ENCODE measurements at regions not wholly inside any gene's neighbourhood (a gene's known extent, or its start where the extent isn't known, plus 50 kb on each side); places are given as distances from the start of the nearest gene placed in this dataset.
"Not testable (repeated sequence)": the region's sequence is repeated elsewhere in the genome, so short reads cannot be mapped to it uniquely, and the experiment has no call there.

DNA sequence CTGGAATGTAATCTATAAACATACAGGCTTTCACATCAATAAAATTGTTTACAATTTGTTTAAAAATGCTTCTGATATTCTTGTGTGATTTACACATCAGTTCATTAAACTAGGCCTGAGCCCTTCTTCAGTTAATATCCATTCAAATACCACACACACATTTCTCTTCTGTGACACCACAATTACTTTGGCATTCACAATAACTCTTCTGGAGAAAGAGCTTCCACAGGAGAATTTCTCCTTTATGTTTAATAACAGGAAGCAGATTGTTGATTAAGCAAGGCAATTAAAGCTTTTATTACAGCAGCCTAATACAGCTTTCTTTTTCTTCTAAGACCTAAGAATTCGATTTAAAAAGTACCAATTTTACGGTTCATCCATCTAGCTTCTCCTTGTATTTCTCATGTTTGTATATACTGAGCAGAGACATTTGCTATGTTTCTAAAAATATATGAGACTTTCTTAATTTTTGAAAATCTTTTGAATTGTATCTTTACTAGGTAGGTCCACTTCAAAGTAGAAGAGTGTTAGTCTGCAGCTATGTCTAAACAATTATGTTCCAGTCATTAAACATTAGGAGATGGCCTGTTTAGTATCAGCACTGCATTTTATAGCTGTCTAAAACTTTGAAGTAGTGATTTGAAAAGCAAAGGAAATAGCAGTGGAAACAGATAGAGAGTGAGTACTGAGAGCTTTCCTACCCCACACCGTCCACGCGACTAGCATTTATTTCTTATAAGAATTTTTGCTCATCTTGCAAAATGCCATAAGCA lies 511.1 kb upstream of the UBE2E2 start:
- Histone ChIP-seq H3K27me3 (ENCODE audit: insufficient read depth, low read length) (no peaks in the 10 kb centered on the region), H3K9me3 (ENCODE audit: insufficient read depth, low read depth, low read length) (no peaks in the 10 kb centered on the region), H3K4me3 (ENCODE audit: low read length) (no peak overlapping the region), H3K4me1 (ENCODE audit: insufficient read depth, low read length) (peaks cover 8% of the 10 kb centered on the region), H3K36me3 (ENCODE audit: insufficient read depth, low read length) (no peaks in the 10 kb centered on the region), H3K9ac (ENCODE audit: low read depth, low read length) (no peak overlapping the region), H3K27ac (ENCODE audit: low read depth, low read length) (no peak overlapping the region)
- WGBS: 89% methylated on average over 2 of the region's 5 CpGs

DNA sequence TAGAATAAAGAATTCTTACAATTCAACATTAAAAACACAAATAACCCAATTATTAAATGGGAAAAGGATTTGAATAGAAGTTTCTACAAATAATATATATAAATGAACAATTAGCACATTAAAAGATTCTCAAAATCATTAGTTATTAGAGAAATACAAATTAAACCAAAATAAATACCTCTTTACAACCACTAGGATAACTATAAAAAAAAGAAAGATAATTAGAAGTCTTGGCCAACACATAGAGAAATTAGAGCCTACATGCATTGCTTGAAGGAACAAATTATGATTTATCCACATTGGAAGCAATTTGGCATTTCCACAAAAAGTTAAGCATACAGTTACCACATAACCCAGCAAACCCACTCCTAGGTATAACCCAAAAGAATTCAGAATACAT lies 502.3 kb upstream of the UBE2E2 start:
- H3K9me3 ChIP-seq (ENCODE audit: insufficient read depth, low read depth, low read length): no peaks in the 10 kb centered on the region; the same call in 1 of the 2 replicates
- no peaks in the 10 kb centered on the region for H3K36me3 ChIP-seq (ENCODE audit: insufficient read depth, low read length)
- H3K9ac ChIP-seq (ENCODE audit: low read depth, low read length): no peak overlapping the region
- no peak overlapping the region for H3K4me3 ChIP-seq (ENCODE audit: low read length)
- no peaks in the 10 kb centered on the region for H3K4me1 ChIP-seq (ENCODE audit: insufficient read depth, low read length)
- no peaks in the 10 kb centered on the region for H3K27me3 ChIP-seq (ENCODE audit: insufficient read depth, low read length)
- H3K27ac ChIP-seq (ENCODE audit: low read depth, low read length): no peak overlapping the region

DNA sequence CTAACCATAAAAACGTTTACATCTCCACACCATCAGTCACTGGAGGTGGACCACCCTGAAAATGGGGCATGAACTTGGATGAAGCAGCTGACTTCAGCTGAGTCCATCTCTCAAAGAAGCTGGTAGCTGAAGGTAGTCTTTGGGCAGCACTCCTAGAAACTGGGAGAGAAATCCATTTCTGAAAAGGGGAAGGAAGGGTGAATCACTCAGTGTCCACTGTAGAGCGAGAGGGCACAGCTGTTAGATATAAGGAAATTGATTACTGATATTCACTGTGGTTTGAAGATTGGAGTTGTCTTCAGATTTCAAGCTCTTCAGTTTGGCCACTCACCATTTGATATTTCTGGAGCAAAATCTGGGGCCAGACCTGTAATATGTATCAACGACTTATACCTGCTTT lies 499.0 kb upstream of the UBE2E2 start:
- no peaks in the 10 kb centered on the region for H3K36me3 ChIP-seq (ENCODE audit: insufficient read depth, low read length)
- H3K9ac ChIP-seq (ENCODE audit: low read depth, low read length): no peak overlapping the region
- no peak overlapping the region for H3K27ac ChIP-seq (ENCODE audit: low read depth, low read length)
- 97% methylated on average over 3 of the region's 3 CpGs for WGBS
- peaks cover 14% of the 10 kb centered on the region; the same call in 1 of the 2 replicates for H3K9me3 ChIP-seq (ENCODE audit: insufficient read depth, low read depth, low read length)
- no peaks in the 10 kb centered on the region for H3K27me3 ChIP-seq (ENCODE audit: insufficient read depth, low read length)
- H3K4me1 ChIP-seq (ENCODE audit: insufficient read depth, low read length): no peaks in the 10 kb centered on the region
- no peak overlapping the region for H3K4me3 ChIP-seq (ENCODE audit: low read length)

GRCh38 chr3:22704571-22705354 lies 498.4 kb upstream of the UBE2E2 start:
- 97% methylated on average over 5 of the region's 6 CpGs for WGBS
- Histone ChIP-seq H3K9ac (ENCODE audit: low read depth, low read length) (no peak overlapping the region), H3K4me1 (ENCODE audit: insufficient read depth, low read length) (no peaks in the 10 kb centered on the region), H3K4me3 (ENCODE audit: low read length) (no peak overlapping the region), H3K36me3 (ENCODE audit: insufficient read depth, low read length) (no peaks in the 10 kb centered on the region), H3K9me3 (ENCODE audit: insufficient read depth, low read depth, low read length) (peaks cover 14% of the 10 kb centered on the region; the same call in 1 of the 2 replicates), H3K27ac (ENCODE audit: low read depth, low read length) (no peak overlapping the region), H3K27me3 (ENCODE audit: insufficient read depth, low read length) (no peaks in the 10 kb centered on the region)

DNA sequence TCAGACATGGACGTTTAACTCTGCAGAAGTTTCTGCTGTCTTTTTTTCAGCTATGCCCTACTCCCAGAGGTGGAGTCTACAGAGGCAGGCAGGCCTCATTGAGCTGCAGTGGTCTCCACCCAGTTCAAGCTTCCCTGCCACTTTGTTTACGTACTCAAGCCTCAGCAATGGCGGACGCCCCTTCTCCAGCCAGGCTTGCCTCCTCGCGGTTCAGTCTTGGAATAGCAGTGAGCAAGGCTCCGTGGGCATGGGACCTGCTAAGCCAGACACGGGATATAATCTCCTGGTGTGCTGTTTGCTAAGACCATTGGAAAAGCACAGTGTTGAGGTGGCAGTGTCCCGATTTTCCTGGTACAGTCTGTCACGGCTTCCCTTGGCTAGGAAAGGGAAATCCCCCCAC lies 496.2 kb upstream of the UBE2E2 start:
- H3K4me3 ChIP-seq (ENCODE audit: low read length); H3K9ac ChIP-seq (ENCODE audit: low read depth, low read length); H3K27me3 ChIP-seq (ENCODE audit: insufficient read depth, low read length); H3K4me1 ChIP-seq (ENCODE audit: insufficient read depth, low read length); H3K27ac ChIP-seq (ENCODE audit: low read depth, low read length); H3K36me3 ChIP-seq (ENCODE audit: insufficient read depth, low read length): not testable (repeated sequence)
- 95% methylated on average over 10 of the region's 10 CpGs for WGBS
- H3K9me3 ChIP-seq (ENCODE audit: insufficient read depth, low read depth, low read length): peaks cover 14% of the 10 kb centered on the region; the same call in 1 of the 2 replicates

DNA sequence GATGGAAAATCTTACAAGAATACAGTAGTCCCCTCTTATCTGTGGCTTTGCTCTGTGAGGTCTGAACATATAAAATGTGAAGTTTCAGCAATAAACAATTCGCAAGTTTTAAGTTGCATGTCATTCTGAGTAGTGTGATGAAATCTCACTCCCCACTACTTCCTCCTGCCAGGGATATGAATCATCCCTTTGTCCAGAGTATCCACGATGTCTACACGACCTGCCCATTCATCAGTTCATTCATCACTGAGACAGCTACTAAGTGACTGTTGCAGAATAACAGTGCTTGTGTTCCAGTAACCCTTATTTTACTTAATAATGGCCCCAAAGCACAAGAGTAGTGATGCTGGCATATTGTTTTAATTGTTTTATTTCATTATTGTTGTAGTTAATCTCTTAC lies 489.2 kb upstream of the UBE2E2 start:
- Histone ChIP-seq H3K4me3 (ENCODE audit: low read length) (no peak overlapping the region), H3K9ac (ENCODE audit: low read depth, low read length) (no peak overlapping the region), H3K4me1 (ENCODE audit: insufficient read depth, low read length) (no peaks in the 10 kb centered on the region), H3K27me3 (ENCODE audit: insufficient read depth, low read length) (no peaks in the 10 kb centered on the region), H3K27ac (ENCODE audit: low read depth, low read length) (no peak overlapping the region), H3K9me3 (ENCODE audit: insufficient read depth, low read depth, low read length) (no peaks in the 10 kb centered on the region), H3K36me3 (ENCODE audit: insufficient read depth, low read length) (no peaks in the 10 kb centered on the region)
- 68% methylated on average over 2 of the region's 3 CpGs for WGBS

DNA sequence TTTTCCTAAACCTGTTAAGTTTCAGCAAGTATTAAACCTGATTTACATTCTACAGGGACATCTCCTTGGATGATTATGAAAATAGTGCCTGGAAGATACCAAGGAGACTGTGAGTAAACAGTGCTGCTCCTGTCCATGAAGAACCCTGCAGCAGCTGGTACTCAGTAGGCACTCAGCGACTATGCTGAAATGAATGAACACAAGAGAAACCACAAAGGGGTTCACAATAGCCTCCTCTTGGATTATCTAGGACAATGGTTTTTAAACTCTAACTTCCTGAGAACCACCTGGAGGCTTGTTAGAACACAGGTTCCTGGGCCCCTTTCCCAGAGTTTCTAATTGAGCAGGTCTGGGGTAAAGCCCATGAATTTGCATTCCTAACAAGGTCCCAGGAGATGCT lies 488.4 kb upstream of the UBE2E2 start:
- Histone ChIP-seq H3K36me3 (ENCODE audit: insufficient read depth, low read length) (no peaks in the 10 kb centered on the region), H3K4me3 (ENCODE audit: low read length) (no peak overlapping the region), H3K4me1 (ENCODE audit: insufficient read depth, low read length) (no peaks in the 10 kb centered on the region), H3K9ac (ENCODE audit: low read depth, low read length) (no peak overlapping the region), H3K27ac (ENCODE audit: low read depth, low read length) (no peak overlapping the region), H3K27me3 (ENCODE audit: insufficient read depth, low read length) (no peaks in the 10 kb centered on the region), H3K9me3 (ENCODE audit: insufficient read depth, low read depth, low read length) (no peaks in the 10 kb centered on the region)
- WGBS: 91% methylated on average over 1 of the region's 1 CpG

- H3K36me3 ChIP-seq (ENCODE audit: insufficient read depth, low read length): no peaks in the 10 kb centered on the region
- WGBS: 81% methylated on average over 1 of the region's 1 CpG
Measured at GRCh38 chr3:22720596-22720995, 482.5 kb upstream of the UBE2E2 start.

DNA sequence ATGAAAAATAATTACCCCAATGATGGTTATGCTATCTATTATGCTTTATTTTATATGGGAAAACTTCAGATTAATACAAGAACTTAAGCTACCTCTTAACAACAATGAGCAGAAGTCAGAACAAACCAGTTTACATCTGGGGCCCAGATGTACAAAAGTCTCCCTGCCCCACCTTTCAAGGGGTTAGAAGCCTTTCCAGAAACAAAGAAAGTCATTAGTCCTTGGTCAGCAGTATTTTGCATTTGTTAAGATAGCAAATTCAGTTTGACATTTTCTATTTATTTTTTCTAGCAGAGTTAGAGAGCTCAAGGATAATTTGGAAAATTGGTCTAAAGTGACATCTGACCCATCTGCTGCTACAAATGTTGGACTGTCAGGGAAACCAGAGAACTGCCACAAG lies 478.7 kb upstream of the UBE2E2 start:
- H3K36me3 ChIP-seq (ENCODE audit: insufficient read depth, low read length): no peaks in the 10 kb centered on the region
- no peak overlapping the region for H3K27ac ChIP-seq (ENCODE audit: low read depth, low read length)
- no peaks in the 10 kb centered on the region for H3K9me3 ChIP-seq (ENCODE audit: insufficient read depth, low read depth, low read length)
- no peaks in the 10 kb centered on the region for H3K27me3 ChIP-seq (ENCODE audit: insufficient read depth, low read length)
- no peak overlapping the region for H3K4me3 ChIP-seq (ENCODE audit: low read length)
- H3K4me1 ChIP-seq (ENCODE audit: insufficient read depth, low read length): no peaks in the 10 kb centered on the region
- H3K9ac ChIP-seq (ENCODE audit: low read depth, low read length): no peak overlapping the region

More at GRCh38 chr3:22720596-22720995, 482.5 kb upstream of the UBE2E2 start:
- Histone ChIP-seq H3K27me3 (ENCODE audit: insufficient read depth, low read length) (no peaks in the 10 kb centered on the region), H3K9me3 (ENCODE audit: insufficient read depth, low read depth, low read length) (no peaks in the 10 kb centered on the region), H3K27ac (ENCODE audit: low read depth, low read length) (no peak overlapping the region), H3K4me3 (ENCODE audit: low read length) (no peak overlapping the region), H3K9ac (ENCODE audit: low read depth, low read length) (no peak overlapping the region), H3K4me1 (ENCODE audit: insufficient read depth, low read length) (no peaks in the 10 kb centered on the region)

DNA sequence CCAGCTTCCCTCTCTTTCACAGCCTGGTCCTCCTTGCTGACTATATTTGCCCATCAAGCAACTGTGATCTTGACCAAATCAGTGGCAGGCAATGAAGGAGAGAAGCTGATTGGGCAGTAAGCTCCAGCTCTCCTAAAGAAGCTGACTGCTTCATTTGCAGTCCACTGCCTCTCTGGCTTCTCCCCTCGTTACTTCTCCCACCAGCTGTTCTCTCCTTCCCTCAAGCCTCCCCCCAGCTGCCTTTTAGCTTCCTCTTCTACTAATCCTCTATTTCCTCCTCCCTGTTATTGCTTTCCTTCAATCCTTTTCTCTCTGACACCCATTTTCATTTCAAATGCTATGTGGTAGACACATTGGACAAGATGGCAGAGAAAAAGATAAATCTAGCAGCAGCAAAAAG lies 474.7 kb upstream of the UBE2E2 start:
- Histone ChIP-seq H3K4me1 (ENCODE audit: insufficient read depth, low read length) (no peaks in the 10 kb centered on the region), H3K4me3 (ENCODE audit: low read length) (no peak overlapping the region), H3K36me3 (ENCODE audit: insufficient read depth, low read length) (no peaks in the 10 kb centered on the region), H3K9me3 (ENCODE audit: insufficient read depth, low read depth, low read length) (no peaks in the 10 kb centered on the region), H3K9ac (ENCODE audit: low read depth, low read length) (no peak overlapping the region), H3K27me3 (ENCODE audit: insufficient read depth, low read length) (no peaks in the 10 kb centered on the region), H3K27ac (ENCODE audit: low read depth, low read length) (no peak overlapping the region)
- whole genome bisulfite sequencing: 58% methylated on average over 1 of the region's 1 CpG

DNA sequence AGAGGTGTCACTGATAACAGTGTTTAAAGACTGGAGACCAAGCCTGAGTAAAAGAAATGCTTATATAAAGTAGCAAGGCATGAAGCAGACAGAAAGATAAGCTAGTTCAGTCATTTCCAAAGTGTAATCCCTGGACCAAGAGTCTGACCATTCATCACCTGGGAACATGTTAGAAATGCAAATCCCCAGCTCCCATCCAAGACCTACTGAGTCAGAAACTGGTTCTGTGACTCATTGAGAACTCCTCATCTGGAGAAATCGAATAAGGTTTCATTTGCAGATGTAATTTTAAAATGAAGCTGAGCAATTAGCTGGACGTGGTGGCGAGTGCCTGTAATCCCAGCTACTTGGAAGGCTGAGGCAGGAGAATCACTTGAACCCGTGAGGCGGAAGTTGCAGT lies 473.9 kb upstream of the UBE2E2 start:
- no peak overlapping the region for H3K27ac ChIP-seq (ENCODE audit: low read depth, low read length)
- H3K27me3 ChIP-seq (ENCODE audit: insufficient read depth, low read length): no peaks in the 10 kb centered on the region
- H3K4me3 ChIP-seq (ENCODE audit: low read length): no peak overlapping the region
- H3K36me3 ChIP-seq (ENCODE audit: insufficient read depth, low read length): no peaks in the 10 kb centered on the region
- no peak overlapping the region for H3K9ac ChIP-seq (ENCODE audit: low read depth, low read length)
- WGBS: 89% methylated on average over 5 of the region's 5 CpGs
- H3K9me3 ChIP-seq (ENCODE audit: insufficient read depth, low read depth, low read length): no peaks in the 10 kb centered on the region
- H3K4me1 ChIP-seq (ENCODE audit: insufficient read depth, low read length): no peaks in the 10 kb centered on the region
